ENCODE measurements at regions not wholly inside any gene's neighbourhood (a gene's known extent, or its start where the extent isn't known, plus 50 kb on each side); places are given as distances from the start of the nearest gene placed in this dataset.

- H3K27me3 Mint-ChIP-seq (ENCODE audit: low read depth), result no peaks in the 10 kb centered on the region
- ChIA-PET CTCF (no interaction called here), POLR2A (no interaction called here)
Measured at GRCh38 chr4:11702886-11703557, 274.3 kb upstream of the HS3ST1 start.

GRCh38 chr4:11701966-11702725, 273.5 kb upstream of the HS3ST1 start:
- DNase-seq (ENCODE audit: low spot score), result peak; percentile 25
- H3K27me3 Mint-ChIP-seq (ENCODE audit: low read depth), result no peaks in the 10 kb centered on the region
- CTCF ChIA-PET, result no interaction called here
- TF ChIP-seq AR (CRISPR knock-in tag; IDR thresholded peaks at IDR 0.05) (no peak), ZNF219 (CRISPR knock-in tag; IDR thresholded peaks at IDR 0.05; ENCODE audit: borderline replicate concordance) (no peak), USF1 (CRISPR knock-in tag; IDR thresholded peaks at IDR 0.05) (no peak), ZNF425 (CRISPR knock-in tag; conservative IDR thresholded peaks at IDR 0.05) (no peak), ZSCAN18 (CRISPR knock-in tag; IDR thresholded peaks at IDR 0.05) (no peak), CTCF (IDR thresholded peaks at IDR 0.05) (no peak), ATF1 (CRISPR knock-in tag; IDR thresholded peaks at IDR 0.05) (no peak), E2F5 (CRISPR knock-in tag; IDR thresholded peaks at IDR 0.05) (no peak), OVOL2 (CRISPR knock-in tag; IDR thresholded peaks at IDR 0.05; ENCODE audit: borderline replicate concordance) (no peak), GTF2I (CRISPR knock-in tag; conservative IDR thresholded peaks at IDR 0.05) (no peak), ZBTB43 (CRISPR knock-in tag; IDR thresholded peaks at IDR 0.05) (no peak)

More at GRCh38 chr4:11702886-11703557, 274.3 kb upstream of the HS3ST1 start:
- Mint-ChIP-seq H3K36me3 (peaks cover 18% of the 10 kb centered on the region), H3K4me1 (no peaks in the 10 kb centered on the region), H3K9me3 (peaks cover 52% of the 10 kb centered on the region), H3K4me3 (no peak overlapping the region), H3K27ac (no peak overlapping the region)
- DNase-seq (ENCODE audit: low spot score) (no peak), ATAC-seq (no peak)
- TF ChIP-seq HMGXB4 (CRISPR knock-in tag; IDR thresholded peaks at IDR 0.05) (no peak), SMAD3 (CRISPR knock-in tag; IDR thresholded peaks at IDR 0.05; ENCODE audit: borderline replicate concordance) (no peak), PREB (CRISPR knock-in tag; IDR thresholded peaks at IDR 0.05; ENCODE audit: borderline replicate concordance) (no peak), JUN (CRISPR knock-in tag; IDR thresholded peaks at IDR 0.05) (no peak), ZNF396 (CRISPR knock-in tag; IDR thresholded peaks at IDR 0.05; ENCODE audit: borderline replicate concordance) (no peak), EMX1 (CRISPR knock-in tag; IDR thresholded peaks at IDR 0.05) (no peak), TEAD4 (CRISPR knock-in tag; IDR thresholded peaks at IDR 0.05) (no peak)

More at GRCh38 chr4:11701966-11702725, 273.5 kb upstream of the HS3ST1 start:
- H3K4me1 Mint-ChIP-seq, result no peaks in the 10 kb centered on the region
- no peak overlapping the region for H3K4me3 Mint-ChIP-seq
- peak; percentile 60 for ATAC-seq
- POLR2A ChIA-PET, result no interaction called here
- no peak overlapping the region for H3K27ac Mint-ChIP-seq
- peaks cover 18% of the 10 kb centered on the region for H3K36me3 Mint-ChIP-seq
- H3K9me3 Mint-ChIP-seq, result peaks cover 54% of the 10 kb centered on the region
